HG03039 (cell line): ENCODE measurements at regions not wholly inside any gene's neighbourhood (a gene's known extent, or its start where the extent isn't known, plus 50 kb on each side); places are given as distances from the start of the nearest gene placed in this dataset.

Experiments used
- ATAC-seq: cut with Tn5 transposase; IDR thresholded peaks from one replicate; pipeline ENCODE4 v1.9.1; 2021; ENCODE audit warnings: mild to moderate bottlenecking, moderate library complexity; ENCODE audit not compliant: unreplicated experiment

- no peak for ATAC-seq
Measured at GRCh38 chr6:95142101-95142500, 435.2 kb upstream of the MANEA start.

- no peak for ATAC-seq
Measured at GRCh38 chr6:95142661-95143335, 434.5 kb upstream of the MANEA start.

- no peak for ATAC-seq
Measured at GRCh38 chr6:95143408-95144180, 433.7 kb upstream of the MANEA start.

- no peak for ATAC-seq
Measured at GRCh38 chr6:95145457-95145856, 431.9 kb upstream of the MANEA start.

- no peak for ATAC-seq
Measured at GRCh38 chr6:95159557-95159956, 417.8 kb upstream of the MANEA start.

GRCh38 chr6:95169775-95170174 lies 407.6 kb upstream of the MANEA start:
- ATAC-seq: no peak

GRCh38 chr6:95175927-95176675 lies 401.2 kb upstream of the MANEA start:
- no peak for ATAC-seq

- no peak for ATAC-seq
Measured at GRCh38 chr6:95185874-95186273, 391.5 kb upstream of the MANEA start.

- no peak for ATAC-seq
Measured at GRCh38 chr6:95186710-95187109, 390.6 kb upstream of the MANEA start.

- ATAC-seq: no peak
Measured at GRCh38 chr6:95197590-95197989, 379.7 kb upstream of the MANEA start.

- ATAC-seq: peak; percentile 97
Measured at GRCh38 chr6:95203153-95203754, 374.1 kb upstream of the MANEA start.

GRCh38 chr6:95204178-95204577 lies 373.2 kb upstream of the MANEA start:
- no peak for ATAC-seq

- ATAC-seq: no peak
Measured at GRCh38 chr6:95208621-95209020, 368.7 kb upstream of the MANEA start.

GRCh38 chr6:95209074-95209473 lies 368.3 kb upstream of the MANEA start:
- no peak for ATAC-seq

- no peak for ATAC-seq
Measured at GRCh38 chr6:95216555-95216954, 360.8 kb upstream of the MANEA start.

- no peak for ATAC-seq
Measured at GRCh38 chr6:95227351-95227750, 350.0 kb upstream of the MANEA start.

GRCh38 chr6:95228636-95229035 lies 348.7 kb upstream of the MANEA start:
- no peak for ATAC-seq

GRCh38 chr6:95230071-95230740 lies 347.1 kb upstream of the MANEA start:
- no peak for ATAC-seq

GRCh38 chr6:95231416-95231815 lies 345.9 kb upstream of the MANEA start:
- ATAC-seq: no peak

- ATAC-seq: no peak
Measured at GRCh38 chr6:95232446-95232845, 344.9 kb upstream of the MANEA start.

GRCh38 chr6:95233879-95234278 lies 343.5 kb upstream of the MANEA start:
- no peak for ATAC-seq
